Liver (tissue), 3 donors: ENCODE measurements at regions not wholly inside any gene's neighbourhood (a gene's known extent, or its start where the extent isn't known, plus 50 kb on each side); places are given as distances from the start of the nearest gene placed in this dataset.

Source experiments
- CTCF ChIP-seq: fragments of 150-350 bp; IDR thresholded peaks from 2 replicates; pipeline ENCODE4 v1.5.1; 2017; ENCODE audit warnings: improper control_type of control experiment, low read depth, low read length; ENCODE audit not compliant: missing input control
- EGR1 ChIP-seq, 2 donors: IDR thresholded peaks; 2 replicates each; pipeline ENCODE4 v1.6.1; 2016 to 2018; ENCODE audit warnings: antibody characterized with exemption in 2 of 2, low read depth in 2 of 2
- GABPA ChIP-seq, 2 donors: IDR thresholded peaks in 1 of 2; conservative IDR thresholded peaks in 1 of 2; 2 replicates each; pipeline ENCODE4 v1.6.1; 2016; ENCODE audit warnings: antibody characterized with exemption in 2 of 2, mild to moderate bottlenecking in 1 of 2, moderate library complexity in 1 of 2
- JUND ChIP-seq, 2 donors: IDR thresholded peaks; 2 replicates each; pipeline ENCODE4 v1.6.1; 2016; ENCODE audit warnings: antibody characterized with exemption in 2 of 2
- MAX ChIP-seq: IDR thresholded peaks from 2 replicates; pipeline ENCODE4 v1.6.1; 2016; ENCODE audit warnings: antibody characterized with exemption
- NR2F2 ChIP-seq: IDR thresholded peaks from 2 replicates; pipeline ENCODE4 v1.6.1; 2016; ENCODE audit warnings: antibody characterized with exemption
- SP1 ChIP-seq: IDR thresholded peaks from 2 replicates; pipeline ENCODE4 v1.6.1; 2018; ENCODE audit warnings: antibody characterized with exemption, mild to moderate bottlenecking
- TAF1 ChIP-seq: conservative IDR thresholded peaks from 2 replicates; pipeline ENCODE4 v1.6.1; 2016; ENCODE audit warnings: antibody characterized with exemption, mild to moderate bottlenecking
- YY1 ChIP-seq: IDR thresholded peaks from 2 replicates; pipeline ENCODE4 v1.6.1; 2016; ENCODE audit warnings: antibody characterized with exemption, mild to moderate bottlenecking
- ZBTB33 ChIP-seq: IDR thresholded peaks from 2 replicates; pipeline ENCODE4 v1.6.1; 2016; ENCODE audit warnings: antibody characterized with exemption
- donor health status: healthy.
- donor health status: healthy.

GRCh38 chr14:37796703-37797416 lies 201.4 kb downstream of the TTC6 start:
- TF ChIP-seq CTCF, result no peak
- TF ChIP-seq NR2F2, result no peak
- no peak for TF ChIP-seq SP1
- TF ChIP-seq TAF1, result no peak
- no peak for TF ChIP-seq JUND (IDR thresholded peaks at IDR 0.05)
- no peak for TF ChIP-seq EGR1 (IDR thresholded peaks at IDR 0.05; ENCODE audit: low read depth in 2 of 2)
- TF ChIP-seq ZBTB33, result no peak
- no peak for TF ChIP-seq GABPA (IDR thresholded peaks at IDR 0.05 in 1 of 2, conservative IDR thresholded peaks at IDR 0.05 in 1 of 2)
- TF ChIP-seq YY1, result no peak
- no peak for TF ChIP-seq MAX
